Central memory CD4-positive, alpha-beta T cell (primary cell): ENCODE measurements at regions not wholly inside any gene's neighbourhood (a gene's known extent, or its start where the extent isn't known, plus 50 kb on each side); places are given as distances from the start of the nearest gene placed in this dataset.
"Not testable (repeated sequence)": the region's sequence is repeated elsewhere in the genome, so short reads cannot be mapped to it uniquely, and the experiment has no call there.

Source experiments
- DNase-seq: peaks from one replicate; pipeline ENCODE4 v3.0.0; 2022

DNA sequence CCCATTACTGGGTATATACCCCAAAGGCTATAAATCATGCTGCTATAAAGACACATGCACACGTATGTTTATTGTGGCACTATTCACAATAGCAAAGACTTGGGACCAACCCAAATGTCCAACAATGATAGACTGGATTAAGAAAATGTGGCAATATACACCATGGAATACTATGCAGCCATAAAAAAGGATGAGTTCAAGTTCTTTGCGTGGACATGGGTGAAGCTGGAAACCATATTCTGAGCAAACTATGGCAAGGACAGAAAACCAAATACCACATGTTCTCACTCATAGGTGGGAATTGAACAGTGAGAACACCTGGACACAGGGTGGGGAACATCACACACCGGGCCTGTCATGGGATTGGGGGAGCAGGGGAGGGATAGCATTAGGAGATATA, 54.4 kb upstream of the MUCL1 start:
- DNase-seq: not testable (repeated sequence)

DNA sequence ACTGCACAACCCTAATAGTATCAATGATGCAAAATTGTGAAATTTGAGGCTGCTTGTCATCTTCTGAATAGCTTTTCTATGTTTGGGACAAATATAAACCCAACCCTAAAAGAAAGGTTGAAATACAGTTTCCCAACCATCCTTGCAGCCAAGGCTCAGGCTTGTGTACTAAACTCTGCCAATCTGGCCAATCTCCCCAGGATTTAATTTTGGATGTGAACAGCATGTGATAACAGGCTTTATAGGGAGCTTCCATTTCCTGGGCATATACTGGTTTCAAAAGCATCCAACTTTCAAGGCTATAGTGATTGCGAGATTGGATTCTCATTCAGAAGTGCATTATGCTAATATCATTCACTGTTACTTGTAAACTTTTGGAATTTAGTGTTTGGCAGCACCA, 55.7 kb upstream of the MUCL1 start:
- no peak for DNase-seq

DNA sequence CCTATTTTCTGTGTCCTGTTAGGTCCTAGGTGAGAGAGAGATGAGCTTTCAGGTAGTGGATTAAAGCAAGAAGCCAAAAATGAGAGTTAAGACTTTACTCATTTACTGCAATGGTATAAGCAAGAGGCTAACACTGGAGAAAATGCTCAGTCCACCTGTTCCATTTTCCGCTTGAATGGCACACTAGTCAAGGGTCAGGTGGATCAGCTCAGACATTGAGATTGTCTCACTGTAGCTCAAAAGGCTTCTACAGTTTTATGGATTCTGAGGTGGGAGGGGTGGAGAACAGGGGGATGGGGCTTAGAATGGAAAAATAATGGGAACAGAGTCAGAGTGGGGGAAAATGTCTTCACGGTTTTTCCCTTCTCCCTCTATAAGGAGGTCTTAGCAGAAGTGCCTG, 57.3 kb upstream of the MUCL1 start:
- DNase-seq: no peak

- no peak for DNase-seq
These were observed 58.7 kb upstream of the MUCL1 start for GRCh38 chr12:54795644-54796043.

DNA sequence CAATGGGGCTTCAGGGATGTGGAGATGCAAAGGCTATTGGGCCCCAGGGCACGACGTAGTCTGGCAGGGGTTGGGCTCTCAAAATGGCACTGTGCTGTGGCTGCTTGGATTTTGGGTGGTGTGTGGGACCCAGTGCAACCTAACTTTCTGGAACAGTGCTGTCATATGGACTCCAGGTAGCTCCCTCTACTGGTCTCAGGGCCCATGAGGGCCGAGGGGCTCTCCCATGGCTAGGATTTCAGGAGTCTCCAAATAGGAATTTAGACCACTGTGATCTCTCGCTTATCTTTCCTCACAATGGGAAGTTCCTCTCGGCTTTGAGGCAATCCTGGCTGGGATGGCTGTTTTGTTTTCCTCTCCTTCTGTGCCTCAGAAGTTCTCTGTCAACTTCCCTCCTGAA, 68.2 kb upstream of the MUCL1 start:
- no peak for DNase-seq

DNA sequence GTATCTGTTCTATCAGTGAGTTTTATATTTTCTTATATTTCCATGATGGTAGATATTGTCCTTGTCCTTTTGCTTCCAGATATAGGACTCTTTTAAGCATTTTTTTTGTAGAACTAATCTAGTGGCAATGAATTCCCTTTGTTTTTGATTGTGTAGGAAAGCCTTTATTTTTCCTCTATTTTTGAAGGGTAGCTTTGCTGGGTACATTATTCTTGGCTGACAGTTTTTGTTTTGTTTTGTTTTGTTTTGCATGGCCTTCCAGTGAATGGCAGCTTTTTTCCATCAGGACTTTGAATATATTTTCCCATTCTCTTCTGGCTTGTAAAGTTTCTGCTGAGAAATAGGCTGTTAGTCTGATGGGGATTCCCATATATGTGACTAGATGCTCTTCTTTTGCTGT, 70.2 kb upstream of the MUCL1 start:
- DNase-seq: no peak

DNA sequence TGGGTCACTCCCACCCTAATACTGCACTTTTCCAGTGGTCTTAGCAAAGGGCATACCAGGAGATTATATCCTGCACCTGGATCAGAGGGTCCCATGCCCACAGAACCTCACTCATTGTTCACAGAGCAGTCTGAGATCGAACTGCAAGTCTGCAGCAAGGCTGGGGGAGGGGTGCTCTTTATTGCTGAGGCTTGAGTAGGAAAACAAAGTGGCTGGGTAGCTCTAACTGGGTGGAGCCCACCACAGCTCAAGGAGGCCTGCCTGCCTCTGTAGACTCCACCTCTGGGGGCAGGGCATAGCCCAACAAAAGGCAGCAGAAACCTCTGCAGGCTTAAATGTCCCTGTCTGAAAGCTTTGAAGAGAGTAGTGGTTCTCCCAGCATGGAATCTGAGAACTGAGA, 77.3 kb upstream of the MUCL1 start:
- not testable (repeated sequence) for DNase-seq

DNA sequence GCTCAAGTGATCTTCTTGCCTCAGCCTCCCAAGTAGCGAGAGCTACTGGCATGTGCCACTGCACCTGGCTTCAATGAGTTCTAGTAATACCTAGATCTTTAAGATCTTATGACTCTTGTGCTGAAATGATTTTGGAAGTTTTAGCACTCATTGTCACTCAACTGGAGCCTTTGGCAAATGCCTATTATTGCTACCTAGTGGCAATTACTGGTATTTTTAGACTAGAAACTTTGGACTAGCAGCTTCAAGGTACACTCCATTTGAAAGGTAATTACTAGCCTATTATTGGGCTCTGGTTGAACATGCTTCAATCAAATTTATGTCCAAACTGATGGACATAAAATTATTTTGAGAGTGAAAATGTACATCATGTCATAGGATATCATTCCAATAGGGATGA, 80.7 kb upstream of the MUCL1 start:
- DNase-seq: no peak

- no peak for DNase-seq
These were observed 88.7 kb upstream of the MUCL1 start for GRCh38 chr12:54765652-54766051.

DNA sequence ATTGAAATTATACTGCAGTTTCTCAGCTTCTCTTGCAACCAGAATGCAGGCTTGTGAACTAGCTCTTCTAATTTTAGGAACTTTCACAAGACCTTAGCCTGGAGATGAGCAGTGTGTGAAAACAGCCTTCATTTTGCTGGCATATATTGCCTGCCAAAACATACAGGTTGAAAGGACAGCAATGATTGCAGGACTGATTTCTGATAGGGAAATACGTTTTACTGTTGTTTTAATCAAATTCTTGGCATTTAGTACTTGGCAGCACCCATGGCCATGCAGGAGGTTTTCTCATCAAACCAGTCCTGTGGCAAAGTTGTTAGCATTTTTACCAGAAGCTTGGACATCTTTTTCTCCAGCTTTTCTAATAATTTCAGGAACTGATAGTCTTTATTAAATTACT, 91.9 kb upstream of the MUCL1 start:
- no peak for DNase-seq

- DNase-seq: no peak
These were observed 94.6 kb upstream of the MUCL1 start for GRCh38 chr12:54759751-54760150.

DNA sequence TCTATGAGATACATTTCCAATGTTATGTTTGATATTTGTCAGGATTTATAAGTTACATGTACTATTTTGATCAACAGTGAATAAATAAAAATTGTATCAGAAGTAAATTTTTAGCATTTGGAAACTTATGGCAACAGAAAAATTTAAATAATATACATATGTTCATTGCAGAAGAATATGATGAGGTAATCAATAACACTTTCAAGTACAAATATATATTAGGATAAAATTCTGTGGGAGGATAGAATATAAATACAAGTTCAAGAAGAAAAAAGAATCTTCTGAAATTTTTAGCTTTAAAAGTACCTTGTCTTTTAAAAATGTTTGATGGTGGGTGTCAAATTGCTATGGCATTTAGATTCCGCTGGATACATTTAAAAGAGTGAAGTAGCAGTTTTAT, 102.8 kb upstream of the MUCL1 start:
- no peak for DNase-seq

DNA sequence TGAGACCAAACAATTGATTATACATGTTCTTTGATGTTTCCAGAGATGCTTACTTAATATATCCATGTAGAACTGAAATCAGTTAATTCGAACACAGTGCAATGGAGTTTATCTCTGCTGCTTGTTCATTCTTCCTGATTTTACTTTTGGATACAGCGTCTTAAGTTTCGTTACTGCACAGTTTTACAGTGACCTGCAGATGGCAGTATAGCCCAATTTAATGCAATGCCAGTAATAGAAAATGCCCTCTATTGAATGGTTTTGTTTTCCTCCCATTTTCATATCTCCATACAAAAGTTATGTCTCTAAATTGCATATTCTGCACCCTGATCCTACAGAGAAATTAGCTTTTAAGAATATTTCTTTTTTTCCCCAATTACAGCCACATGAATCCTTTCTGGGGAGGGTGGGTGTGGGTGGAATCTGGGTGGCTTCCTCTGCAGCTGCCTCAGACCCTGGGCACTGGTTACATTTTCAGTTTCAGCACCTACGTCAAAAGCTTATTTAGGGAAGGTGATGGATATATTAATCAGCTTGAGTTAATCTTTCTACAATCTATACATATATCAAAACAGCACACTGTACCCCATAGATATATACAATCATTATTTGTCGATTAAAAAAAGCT, 101.1 kb upstream of the DCD start:
- peak; percentile 53 for DNase-seq

DNA sequence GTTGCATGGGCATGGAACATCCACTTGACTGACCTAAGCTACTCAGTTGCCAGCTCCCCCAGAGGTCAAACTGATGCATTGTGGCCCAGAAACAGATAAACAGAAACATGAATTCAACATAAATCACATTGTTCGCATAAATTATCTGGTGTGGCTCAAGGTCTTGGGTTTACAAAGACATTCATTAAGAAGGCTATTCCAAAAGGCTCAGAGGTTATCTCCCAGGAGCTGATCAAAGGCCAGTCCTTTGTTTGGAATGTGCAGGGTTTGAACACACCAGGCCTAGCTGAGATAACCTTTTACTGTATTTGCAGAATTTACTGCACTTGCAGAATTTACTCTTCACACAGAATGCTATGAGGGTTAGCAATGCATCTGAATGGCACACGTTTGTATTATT, 96.4 kb upstream of the DCD start:
- DNase-seq: no peak

DNA sequence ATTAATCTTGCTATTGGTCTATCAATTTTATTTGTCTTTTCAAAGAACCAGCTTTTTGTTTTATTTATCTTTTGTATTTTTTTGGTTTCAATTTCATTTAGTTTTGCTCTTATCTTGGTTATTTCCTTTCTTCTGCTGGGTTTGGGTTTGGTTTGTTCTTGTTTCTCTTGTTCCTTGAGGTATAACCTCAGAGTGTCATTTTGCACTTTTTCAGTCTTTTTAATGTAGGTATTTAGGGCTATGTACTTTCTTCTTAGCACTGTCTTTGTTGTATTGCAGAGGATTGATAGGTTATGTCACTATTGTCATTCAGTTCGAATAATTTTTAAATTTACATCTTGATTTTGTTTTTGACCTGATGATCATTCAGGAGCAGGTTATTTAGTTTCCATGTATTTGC, 92.7 kb upstream of the DCD start:
- DNase-seq: peak; percentile 50

GRCh38 chr12:54736549-54736948, 88.4 kb upstream of the DCD start:
- no peak for DNase-seq

DNA sequence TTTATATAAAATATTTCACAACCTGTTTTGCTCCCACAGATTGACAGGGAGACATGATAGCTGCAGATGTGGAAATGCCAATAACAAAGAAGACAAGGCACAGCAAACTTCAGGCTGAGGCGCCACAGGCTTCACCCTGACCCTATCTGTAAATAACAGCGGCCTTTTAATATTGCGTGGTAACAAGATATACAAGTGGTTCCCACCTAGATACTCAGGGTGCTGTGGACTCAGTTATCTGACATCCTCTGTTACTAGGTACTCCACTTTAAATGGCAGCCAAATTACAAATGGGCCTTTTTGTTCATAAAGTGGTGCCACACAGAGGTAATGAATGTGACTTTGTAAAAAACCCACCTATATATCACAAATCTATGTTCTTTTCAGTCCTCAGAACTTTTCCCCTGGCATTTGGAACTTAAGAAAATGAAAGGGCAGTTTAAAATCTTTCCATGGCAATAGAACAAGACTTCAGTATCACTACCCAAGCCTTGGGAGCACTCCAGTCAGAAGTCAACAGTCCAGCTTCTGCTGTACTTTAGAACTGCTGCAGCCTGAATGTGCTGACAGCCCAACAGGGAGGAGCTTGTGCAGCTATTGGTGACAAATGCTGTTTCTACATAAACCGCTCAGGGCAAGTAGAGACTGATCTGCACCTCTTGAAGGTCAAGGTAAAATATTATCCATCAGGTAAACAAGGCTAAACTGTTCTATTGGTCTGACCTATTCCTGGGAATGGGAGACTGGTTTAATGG, 86.2 kb upstream of the DCD start:
- no peak for DNase-seq

DNA sequence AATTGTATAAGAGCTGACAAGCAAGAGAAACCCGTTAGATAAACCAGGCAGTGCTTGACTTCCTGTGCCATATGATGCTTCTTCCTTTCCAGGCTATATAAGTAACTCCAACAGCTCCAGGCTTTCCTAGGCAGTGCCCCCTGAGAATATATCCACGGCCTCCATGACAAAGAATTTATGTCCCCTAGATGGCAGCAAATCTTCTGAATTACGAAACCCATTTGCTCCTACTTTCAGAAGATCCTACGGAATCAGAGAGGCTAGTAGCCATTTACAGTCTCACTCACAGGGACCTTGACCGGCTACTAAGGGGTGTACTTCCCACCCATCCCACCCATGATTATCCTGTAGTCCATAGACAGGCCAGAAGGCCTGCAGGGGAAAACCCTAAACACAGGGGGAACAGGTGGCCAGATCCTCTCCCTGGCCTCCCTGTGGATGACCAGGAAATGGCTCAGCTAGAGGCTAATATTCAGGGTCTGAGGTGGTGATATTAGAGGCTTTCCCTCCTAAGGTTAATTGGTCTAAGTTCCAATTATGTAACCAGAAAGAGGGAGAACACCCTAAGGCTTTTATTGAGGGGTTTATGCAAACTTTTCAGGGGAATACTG, 77.2 kb upstream of the DCD start:
- peak; percentile 6 for DNase-seq

GRCh38 chr12:54723379-54724256, 75.5 kb upstream of the DCD start:
- DNase-seq: peak; percentile 43

GRCh38 chr12:54721312-54721711, 73.1 kb upstream of the DCD start:
- no peak for DNase-seq

GRCh38 chr12:54719691-54720090, 71.5 kb upstream of the DCD start:
- no peak for DNase-seq

GRCh38 chr12:54716261-54716660, 68.1 kb upstream of the DCD start:
- DNase-seq: no peak

DNA sequence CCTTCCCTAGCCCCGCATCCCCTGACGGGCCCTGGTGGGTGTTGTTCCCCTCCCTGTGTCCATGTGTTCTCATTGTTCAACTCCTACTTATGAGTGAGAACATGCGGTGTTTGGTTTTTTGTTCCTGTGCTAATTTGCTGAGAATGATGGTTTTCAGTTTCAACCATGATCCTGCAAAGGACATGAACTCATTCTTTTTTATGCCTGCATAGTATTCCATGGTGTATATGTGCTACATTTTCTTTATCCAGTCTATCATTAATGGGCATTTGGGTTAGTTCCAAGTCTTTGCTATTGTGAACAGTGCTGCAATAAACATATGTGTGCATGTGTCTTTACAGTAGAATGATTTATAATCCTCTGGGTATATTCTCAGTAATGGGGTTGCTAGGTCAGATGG, 65.7 kb upstream of the DCD start:
- DNase-seq: not testable (repeated sequence)
